Stomach smooth muscle (tissue), 2 donors: ENCODE measurements at regions not wholly inside any gene's neighbourhood (a gene's known extent, or its start where the extent isn't known, plus 50 kb on each side); places are given as distances from the start of the nearest gene placed in this dataset.
A peak's percentile ranks its signal among the peaks of the same experiment; 100 is the strongest.

ENCODE experiments used
- H3K27ac ChIP-seq: one replicate; pipeline ENCODE4 v1.7.0; 2013; ENCODE audit warnings: mild to moderate bottlenecking, low read length, inconsistent platforms
- H3K27me3 ChIP-seq, 2 donors: one replicate each; pipeline ENCODE4 v1.7.0; 2013; ENCODE audit warnings: low read length in 2 of 2; ENCODE audit not compliant: insufficient read depth in 2 of 2, control insufficient read depth in 1 of 2
- H3K36me3 ChIP-seq, 2 donors: one replicate each; pipeline ENCODE4 v1.7.0; 2013; ENCODE audit warnings: low read length in 2 of 2; ENCODE audit not compliant: control insufficient read depth in 2 of 2, insufficient read depth in 2 of 2
- H3K4me1 ChIP-seq: one replicate; pipeline ENCODE4 v1.7.0; 2013; ENCODE audit warnings: low read length; ENCODE audit not compliant: control insufficient read depth, insufficient read depth
- H3K4me3 ChIP-seq, 2 donors: one replicate each; pipeline ENCODE4 v1.7.0; 2013; ENCODE audit warnings: low read length in 2 of 2
- H3K9ac ChIP-seq, 2 donors: one replicate each; pipeline ENCODE4 v1.7.0; 2013; ENCODE audit warnings: low read length in 2 of 2, mild to moderate bottlenecking in 1 of 2
- H3K9me3 ChIP-seq, 2 donors: one replicate each; pipeline ENCODE4 v1.7.0; 2013; ENCODE audit warnings: low read length in 2 of 2; ENCODE audit not compliant: control insufficient read depth in 2 of 2
- donor health status: healthy.
- donor health status: Pancreatic carcinoma.

GRCh38 chr11:121773076-121773475, 320.3 kb upstream of the SORL1-AS1 start:
- no peaks in the 10 kb centered on the region for H3K27me3 ChIP-seq

GRCh38 chr11:121770939-121771595, 318.3 kb upstream of the SORL1-AS1 start:
- Histone ChIP-seq H3K9me3 (no peaks in the 10 kb centered on the region), H3K27me3 (no peaks in the 10 kb centered on the region), H3K4me1 (peaks cover 12% of the 10 kb centered on the region), H3K27ac (peak overlapping the region; percentile 41), H3K36me3 (no peaks in the 10 kb centered on the region), H3K9ac (no peak overlapping the region), H3K4me3 (no peak overlapping the region)

More at GRCh38 chr11:121773076-121773475, 320.3 kb upstream of the SORL1-AS1 start:
- Histone ChIP-seq H3K4me1 (peaks cover 22% of the 10 kb centered on the region), H3K9ac (no peak overlapping the region), H3K27ac (no peak overlapping the region), H3K9me3 (no peaks in the 10 kb centered on the region), H3K4me3 (no peak overlapping the region), H3K36me3 (no peaks in the 10 kb centered on the region)

GRCh38 chr11:121769191-121769590, 316.4 kb upstream of the SORL1-AS1 start:
- no peaks in the 10 kb centered on the region for H3K27me3 ChIP-seq

GRCh38 chr11:121767433-121767832, 314.7 kb upstream of the SORL1-AS1 start:
- H3K9me3 ChIP-seq = no peaks in the 10 kb centered on the region
- H3K4me3 ChIP-seq = no peak overlapping the region
- H3K9ac ChIP-seq = no peak overlapping the region
- H3K4me1 ChIP-seq = peaks cover 16% of the 10 kb centered on the region
- H3K27ac ChIP-seq = no peak overlapping the region
- no peaks in the 10 kb centered on the region for H3K27me3 ChIP-seq
- H3K36me3 ChIP-seq = no peaks in the 10 kb centered on the region

More at GRCh38 chr11:121769191-121769590, 316.4 kb upstream of the SORL1-AS1 start:
- Histone ChIP-seq H3K9ac (no peak overlapping the region), H3K4me3 (no peak overlapping the region), H3K36me3 (no peaks in the 10 kb centered on the region), H3K9me3 (no peaks in the 10 kb centered on the region), H3K4me1 (peaks cover 9% of the 10 kb centered on the region), H3K27ac (no peak overlapping the region)

- Histone ChIP-seq H3K9ac (no peak overlapping the region), H3K4me1 (peaks cover 19% of the 10 kb centered on the region), H3K4me3 (no peak overlapping the region), H3K9me3 (no peaks in the 10 kb centered on the region), H3K36me3 (no peaks in the 10 kb centered on the region), H3K27ac (no peak overlapping the region), H3K27me3 (no peaks in the 10 kb centered on the region)
These were observed 314.2 kb upstream of the SORL1-AS1 start for GRCh38 chr11:121766991-121767390.

GRCh38 chr11:121766166-121766565, 313.4 kb upstream of the SORL1-AS1 start:
- no peaks in the 10 kb centered on the region for H3K27me3 ChIP-seq
- no peaks in the 10 kb centered on the region for H3K9me3 ChIP-seq

GRCh38 chr11:121763526-121763925, 310.8 kb upstream of the SORL1-AS1 start:
- Histone ChIP-seq H3K4me3 (no peak overlapping the region), H3K27ac (no peak overlapping the region), H3K36me3 (no peaks in the 10 kb centered on the region), H3K4me1 (peaks cover 14% of the 10 kb centered on the region), H3K27me3 (no peaks in the 10 kb centered on the region), H3K9ac (no peak overlapping the region), H3K9me3 (no peaks in the 10 kb centered on the region)

More at GRCh38 chr11:121766166-121766565, 313.4 kb upstream of the SORL1-AS1 start:
- Histone ChIP-seq H3K4me3 (no peak overlapping the region), H3K9ac (no peak overlapping the region), H3K27ac (no peak overlapping the region), H3K4me1 (peaks cover 14% of the 10 kb centered on the region), H3K36me3 (no peaks in the 10 kb centered on the region)

- H3K27ac ChIP-seq = peak overlapping the region; percentile 31
- H3K27me3 ChIP-seq = no peaks in the 10 kb centered on the region
- H3K4me1 ChIP-seq = peaks cover 14% of the 10 kb centered on the region
- no peaks in the 10 kb centered on the region for H3K36me3 ChIP-seq
- H3K9me3 ChIP-seq = no peaks in the 10 kb centered on the region
- peak overlapping the region in 1 of 2 donors; percentile 55 for H3K4me3 ChIP-seq
- H3K9ac ChIP-seq = no peak overlapping the region
These were observed 310.1 kb upstream of the SORL1-AS1 start for GRCh38 chr11:121762820-121763219.

- no peak overlapping the region for H3K9ac ChIP-seq
These were observed 308.4 kb upstream of the SORL1-AS1 start for GRCh38 chr11:121761186-121761585.

GRCh38 chr11:121757480-121758125, 304.8 kb upstream of the SORL1-AS1 start:
- Histone ChIP-seq H3K27me3 (no peaks in the 10 kb centered on the region), H3K4me1 (peaks cover 9% of the 10 kb centered on the region), H3K9ac (no peak overlapping the region), H3K27ac (no peak overlapping the region), H3K36me3 (no peaks in the 10 kb centered on the region), H3K9me3 (no peaks in the 10 kb centered on the region), H3K4me3 (no peak overlapping the region)

More at GRCh38 chr11:121761186-121761585, 308.4 kb upstream of the SORL1-AS1 start:
- H3K4me1 ChIP-seq = peaks cover 14% of the 10 kb centered on the region
- H3K27ac ChIP-seq = no peak overlapping the region
- H3K27me3 ChIP-seq = no peaks in the 10 kb centered on the region
- H3K9me3 ChIP-seq = no peaks in the 10 kb centered on the region
- no peaks in the 10 kb centered on the region for H3K36me3 ChIP-seq
- no peak overlapping the region for H3K4me3 ChIP-seq

- no peaks in the 10 kb centered on the region for H3K9me3 ChIP-seq
- no peaks in the 10 kb centered on the region for H3K36me3 ChIP-seq
- no peak overlapping the region for H3K9ac ChIP-seq
- H3K4me3 ChIP-seq = no peak overlapping the region
- no peak overlapping the region for H3K27ac ChIP-seq
- no peaks in the 10 kb centered on the region for H3K27me3 ChIP-seq
- peaks cover 4% of the 10 kb centered on the region for H3K4me1 ChIP-seq
These were observed 303.1 kb upstream of the SORL1-AS1 start for GRCh38 chr11:121755906-121756305.
